Activated T-cell treated with anti-CD3 and anti-CD28 coated beads, Interleukin-2, amount 50 U/mL, for 72 hours (primary cell): ENCODE measurements at regions not wholly inside any gene's neighbourhood (a gene's known extent, or its start where the extent isn't known, plus 50 kb on each side); places are given as distances from the start of the nearest gene placed in this dataset.

Experiments
- ATAC-seq, 2 donors: fragments of 150-1000 bp; cut with Tn5 transposase; replicated peaks in 1 of 2; 2 replicates each; pipeline ENCODE4 v1.10.0; 2021; ENCODE audit warnings: moderate library complexity in 2 of 2, mild to moderate bottlenecking in 1 of 2
- DNase-seq, 2 donors: peaks; one replicate each; pipeline ENCODE4 v3.0.0; 2021 to 2022; ENCODE audit warnings: mixed read lengths in 1 of 2
- H3K27ac Mint-ChIP-seq: one replicate; pipeline ENCODE4 v1.8.0; 2022; ENCODE audit warnings: mild to moderate bottlenecking, moderate library complexity, mixed read lengths
- H3K27me3 Mint-ChIP-seq: one replicate; pipeline ENCODE4 v1.8.0; 2022; ENCODE audit warnings: low read depth, mixed read lengths
- H3K36me3 Mint-ChIP-seq, 2 donors: one replicate each; pipeline ENCODE4 v1.8.0; 2022; ENCODE audit warnings: mixed read lengths in 2 of 2, mild to moderate bottlenecking in 1 of 2; ENCODE audit not compliant: insufficient read depth in 2 of 2
- H3K4me1 Mint-ChIP-seq: one replicate; pipeline ENCODE4 v1.8.0; 2022; ENCODE audit warnings: low read depth, mixed read lengths
- H3K4me3 Mint-ChIP-seq, 2 donors: one replicate each; pipeline ENCODE4 v1.8.0; 2022; ENCODE audit warnings: mild to moderate bottlenecking in 2 of 2, mixed read lengths in 2 of 2, moderate library complexity in 2 of 2
- H3K9me3 Mint-ChIP-seq, 2 donors: one replicate each; pipeline ENCODE4 v1.8.0; 2022; ENCODE audit warnings: mixed read lengths in 2 of 2

DNA sequence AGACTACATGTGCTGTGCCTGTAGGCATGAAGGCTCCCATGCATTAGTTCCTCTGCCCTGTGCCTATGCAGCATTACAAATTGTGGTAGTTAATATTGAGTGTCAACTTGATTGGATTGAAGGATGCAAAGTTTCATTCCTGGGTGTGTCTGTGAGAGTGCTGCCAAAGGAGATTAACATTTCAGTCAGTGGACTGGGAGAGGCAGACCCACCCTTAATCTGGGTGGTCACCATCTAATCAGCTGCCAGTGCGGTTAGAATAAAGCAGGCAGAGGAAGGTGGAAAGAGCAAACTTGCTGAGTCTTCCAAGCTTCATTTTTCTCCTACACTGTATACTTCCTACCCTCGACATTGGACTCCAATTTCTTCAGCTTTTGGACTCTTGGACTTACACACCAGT is 460.2 kb upstream of the SMIM31 start:
- Mint-ChIP-seq H3K27me3 (no peaks in the 10 kb centered on the region), H3K9me3 (no peaks in the 10 kb centered on the region), H3K36me3 (no peaks in the 10 kb centered on the region), H3K27ac (no peak overlapping the region), H3K4me3 (no peak overlapping the region), H3K4me1 (no peaks in the 10 kb centered on the region)
- ATAC-seq (no peak), DNase-seq (no peak)

DNA sequence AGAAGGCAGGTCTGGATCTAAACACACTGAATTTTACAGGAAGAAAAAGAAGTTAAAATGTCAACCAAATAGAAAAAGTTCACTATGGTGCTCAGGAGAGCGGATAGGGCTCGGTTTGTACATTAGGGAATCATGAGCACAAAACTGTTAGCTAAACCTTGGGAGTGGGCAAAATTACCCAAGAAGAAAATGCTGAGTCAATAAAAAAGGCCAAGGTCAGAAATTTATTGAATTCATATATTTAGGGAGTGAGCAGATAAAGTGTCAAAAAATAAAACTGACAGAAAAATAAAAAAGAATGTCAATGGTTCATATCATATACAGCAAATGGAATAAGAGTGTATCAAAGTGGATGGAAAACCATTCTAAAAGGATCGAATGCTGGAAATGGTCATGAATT is 452.5 kb upstream of the SMIM31 start:
- DNase-seq (no peak), ATAC-seq (no peak)
- no peaks in the 10 kb centered on the region for H3K36me3 Mint-ChIP-seq
- no peaks in the 10 kb centered on the region for H3K27me3 Mint-ChIP-seq
- H3K9me3 Mint-ChIP-seq = peaks cover 0 to 2% of the 10 kb centered on the region in 2 donors
- H3K4me3 Mint-ChIP-seq = no peak overlapping the region
- no peak overlapping the region for H3K27ac Mint-ChIP-seq
- H3K4me1 Mint-ChIP-seq = no peaks in the 10 kb centered on the region

DNA sequence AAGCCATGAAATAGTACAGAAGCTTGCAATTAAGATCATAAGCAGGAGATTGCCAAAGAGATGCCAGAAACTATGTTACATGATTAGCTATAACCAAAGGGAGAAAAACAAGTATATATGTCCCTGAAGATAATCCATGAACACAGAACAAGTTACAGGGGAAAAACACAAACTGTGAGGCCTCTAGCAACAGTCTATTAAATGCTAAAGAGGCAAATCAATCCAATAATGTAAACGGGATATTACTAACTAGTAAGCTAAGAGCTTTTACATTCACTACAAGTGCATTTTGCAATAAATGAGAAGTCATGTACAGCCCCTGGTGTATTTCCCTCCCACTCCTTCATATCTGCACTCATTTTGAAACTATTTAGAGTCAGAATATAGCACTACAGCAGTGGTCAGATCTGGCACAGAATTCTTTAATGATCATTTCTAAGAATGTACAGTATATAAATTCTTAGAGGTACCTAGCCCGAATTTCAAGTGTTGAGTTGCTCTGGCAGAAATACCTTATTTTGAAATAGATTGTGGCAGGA is 449.8 kb upstream of the SMIM31 start:
- Mint-ChIP-seq H3K27me3 (no peaks in the 10 kb centered on the region), H3K4me3 (no peak overlapping the region), H3K36me3 (no peaks in the 10 kb centered on the region), H3K4me1 (no peaks in the 10 kb centered on the region), H3K27ac (no peak overlapping the region), H3K9me3 (peaks cover 0 to 2% of the 10 kb centered on the region in 2 donors)
- ATAC-seq = no peak
- no peak for DNase-seq

DNA sequence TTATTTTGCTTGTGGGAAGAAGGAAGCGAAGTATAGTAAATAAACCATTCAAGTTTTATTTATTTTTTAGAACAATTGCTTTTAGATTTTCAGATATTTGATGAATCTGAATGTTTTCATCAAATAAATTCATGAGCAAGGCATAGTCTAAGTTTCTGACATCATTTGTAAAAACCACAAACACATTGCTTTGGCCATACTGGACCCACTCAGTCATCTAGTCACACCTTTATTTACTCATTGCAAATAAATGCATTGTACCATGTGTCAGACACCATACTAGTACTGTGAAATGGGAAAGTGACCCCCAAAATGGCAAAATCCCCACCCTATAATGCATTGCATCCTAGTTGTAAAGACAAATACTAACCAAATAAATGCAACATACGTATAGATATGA is 449.1 kb upstream of the SMIM31 start:
- peaks cover 0 to 2% of the 10 kb centered on the region in 2 donors for H3K9me3 Mint-ChIP-seq

DNA sequence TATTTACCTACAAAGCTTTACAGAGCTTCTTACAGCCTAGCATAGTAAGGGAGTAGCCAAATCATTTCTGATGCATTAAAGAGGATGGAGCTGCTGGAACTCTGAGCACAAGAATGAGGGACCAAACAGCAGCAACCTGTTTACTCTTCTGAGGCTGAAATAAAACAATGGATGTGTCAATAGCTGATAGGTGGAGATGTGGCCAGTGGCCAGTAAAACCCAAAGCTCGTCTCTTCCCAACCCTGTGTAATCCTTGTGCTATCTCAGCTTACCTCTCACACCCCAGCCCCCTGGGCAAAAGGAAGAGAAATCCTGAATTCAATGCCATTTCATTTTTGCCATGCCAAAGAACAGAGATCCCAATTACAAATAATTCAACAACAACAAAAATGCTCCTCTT is 446.7 kb upstream of the SMIM31 start:
- no peak for DNase-seq
- Mint-ChIP-seq H3K27me3 (no peaks in the 10 kb centered on the region), H3K36me3 (no peaks in the 10 kb centered on the region), H3K9me3 (no peaks in the 10 kb centered on the region), H3K4me3 (no peak overlapping the region), H3K27ac (no peak overlapping the region), H3K4me1 (no peaks in the 10 kb centered on the region)
- ATAC-seq = no peak

More for the DNA sequence above, 449.1 kb upstream of the SMIM31 start:
- ATAC-seq (no peak), DNase-seq (no peak)
- no peaks in the 10 kb centered on the region for H3K27me3 Mint-ChIP-seq
- no peaks in the 10 kb centered on the region for H3K4me1 Mint-ChIP-seq
- H3K27ac Mint-ChIP-seq = no peak overlapping the region
- H3K4me3 Mint-ChIP-seq = no peak overlapping the region
- no peaks in the 10 kb centered on the region for H3K36me3 Mint-ChIP-seq

- DNase-seq (no peak), ATAC-seq (no peak)
- Mint-ChIP-seq H3K9me3 (no peaks in the 10 kb centered on the region), H3K36me3 (no peaks in the 10 kb centered on the region), H3K4me1 (no peaks in the 10 kb centered on the region), H3K27me3 (no peaks in the 10 kb centered on the region), H3K4me3 (no peak overlapping the region), H3K27ac (no peak overlapping the region)
Observed at GRCh38 chr4:164312671-164313070, 441.3 kb upstream of the SMIM31 start.

DNA sequence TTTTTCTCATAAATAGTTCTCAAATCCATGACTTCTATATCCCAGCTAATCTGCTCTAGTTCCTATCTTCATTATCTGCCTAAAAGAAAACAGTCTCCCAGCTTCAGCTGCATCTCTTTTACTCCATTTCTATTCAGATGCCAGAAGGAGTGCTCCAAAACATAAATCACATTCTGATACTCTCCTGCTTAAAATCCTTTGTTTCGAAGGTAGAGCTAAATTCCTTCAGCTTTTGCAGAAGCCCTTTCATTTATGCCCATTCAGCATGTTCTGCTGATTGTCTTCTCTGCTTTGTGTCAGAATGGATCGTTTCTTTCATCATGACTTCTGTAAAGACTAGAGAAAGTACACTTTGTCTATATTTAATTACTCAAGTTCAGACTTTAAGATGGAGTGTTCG is 440.1 kb upstream of the SMIM31 start:
- DNase-seq (no peak), ATAC-seq (no peak)
- Mint-ChIP-seq H3K27me3 (no peaks in the 10 kb centered on the region), H3K4me3 (no peak overlapping the region), H3K9me3 (no peaks in the 10 kb centered on the region), H3K36me3 (no peaks in the 10 kb centered on the region), H3K27ac (no peak overlapping the region), H3K4me1 (no peaks in the 10 kb centered on the region)

- no peaks in the 10 kb centered on the region for H3K4me1 Mint-ChIP-seq
- no peak for DNase-seq
- no peaks in the 10 kb centered on the region for H3K9me3 Mint-ChIP-seq
- no peaks in the 10 kb centered on the region for H3K36me3 Mint-ChIP-seq
- H3K27ac Mint-ChIP-seq = no peak overlapping the region
- H3K27me3 Mint-ChIP-seq = no peaks in the 10 kb centered on the region
- H3K4me3 Mint-ChIP-seq = no peak overlapping the region
- no peak for ATAC-seq
Observed at GRCh38 chr4:164318350-164318749, 435.6 kb upstream of the SMIM31 start.

DNA sequence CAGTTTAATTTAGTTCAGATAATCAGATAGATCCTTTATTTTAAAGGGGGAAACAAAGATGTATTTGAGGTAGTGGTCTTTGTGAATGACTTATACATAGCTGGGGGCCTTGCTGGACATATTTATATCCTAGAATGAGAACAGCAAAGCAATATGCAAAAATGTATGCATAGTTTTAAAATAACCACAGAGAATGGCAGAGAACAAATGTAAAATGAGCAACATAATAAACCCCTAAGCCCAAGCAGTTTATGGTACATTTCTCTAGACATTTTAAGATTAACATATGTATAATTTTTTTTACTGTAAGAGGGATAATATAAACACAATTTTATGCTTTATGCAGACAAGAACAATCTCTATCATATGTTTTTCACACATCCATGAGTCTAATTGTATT is 434.2 kb upstream of the SMIM31 start:
- Mint-ChIP-seq H3K27ac (no peak overlapping the region), H3K4me3 (no peak overlapping the region)

GRCh38 chr4:164320847-164321246 is 433.1 kb upstream of the SMIM31 start:
- DNase-seq (no peak), ATAC-seq (no peak)
- Mint-ChIP-seq H3K27me3 (no peaks in the 10 kb centered on the region), H3K27ac (no peak overlapping the region), H3K4me3 (no peak overlapping the region), H3K9me3 (no peaks in the 10 kb centered on the region), H3K36me3 (no peaks in the 10 kb centered on the region), H3K4me1 (no peaks in the 10 kb centered on the region)

More for the DNA sequence above, 434.2 kb upstream of the SMIM31 start:
- Mint-ChIP-seq H3K27me3 (no peaks in the 10 kb centered on the region), H3K36me3 (no peaks in the 10 kb centered on the region), H3K4me1 (no peaks in the 10 kb centered on the region), H3K9me3 (no peaks in the 10 kb centered on the region)
- ATAC-seq = no peak
- DNase-seq = no peak

GRCh38 chr4:164326056-164326455 is 427.9 kb upstream of the SMIM31 start:
- Mint-ChIP-seq H3K4me3 (no peak overlapping the region), H3K36me3 (no peaks in the 10 kb centered on the region), H3K27me3 (no peaks in the 10 kb centered on the region), H3K9me3 (no peaks in the 10 kb centered on the region), H3K4me1 (no peaks in the 10 kb centered on the region), H3K27ac (no peak overlapping the region)
- ATAC-seq = no peak
- DNase-seq = no peak

GRCh38 chr4:164337219-164337944 is 416.5 kb upstream of the SMIM31 start:
- Mint-ChIP-seq H3K4me3 (no peak overlapping the region), H3K27ac (no peak overlapping the region), H3K27me3 (no peaks in the 10 kb centered on the region), H3K4me1 (no peaks in the 10 kb centered on the region), H3K36me3 (no peaks in the 10 kb centered on the region), H3K9me3 (peaks cover 2 to 4% of the 10 kb centered on the region in 2 donors)
- no peak for ATAC-seq
- no peak for DNase-seq

DNA sequence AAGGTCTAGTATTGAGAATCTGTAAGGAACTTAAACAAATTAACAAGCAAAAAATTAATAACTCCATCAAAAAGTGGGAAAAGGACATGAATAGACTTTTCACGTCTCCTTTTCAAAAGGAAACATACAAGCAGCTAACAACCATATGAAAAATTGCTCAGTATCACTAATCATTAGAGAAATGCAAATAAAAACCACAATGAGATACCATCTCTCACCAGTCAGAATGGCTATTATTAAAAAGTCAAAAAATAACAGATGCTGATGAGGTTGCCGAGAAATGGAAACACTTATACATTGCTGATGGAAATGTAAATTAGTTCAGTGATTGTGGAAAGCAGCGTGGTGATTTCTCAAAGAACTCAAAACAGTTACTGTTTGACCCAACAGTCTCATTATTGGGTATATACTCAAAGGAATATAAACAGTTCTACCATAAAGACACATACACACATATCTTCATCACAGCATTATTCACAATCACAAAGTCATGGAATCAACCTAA is 410.4 kb upstream of the SMIM31 start:
- Mint-ChIP-seq H3K4me3 (no peak overlapping the region), H3K4me1 (no peaks in the 10 kb centered on the region), H3K27me3 (no peaks in the 10 kb centered on the region), H3K36me3 (no peaks in the 10 kb centered on the region), H3K9me3 (peaks cover 2% of the 10 kb centered on the region in 2 donors), H3K27ac (no peak overlapping the region)
- ATAC-seq (no peak), DNase-seq (no peak)

DNA sequence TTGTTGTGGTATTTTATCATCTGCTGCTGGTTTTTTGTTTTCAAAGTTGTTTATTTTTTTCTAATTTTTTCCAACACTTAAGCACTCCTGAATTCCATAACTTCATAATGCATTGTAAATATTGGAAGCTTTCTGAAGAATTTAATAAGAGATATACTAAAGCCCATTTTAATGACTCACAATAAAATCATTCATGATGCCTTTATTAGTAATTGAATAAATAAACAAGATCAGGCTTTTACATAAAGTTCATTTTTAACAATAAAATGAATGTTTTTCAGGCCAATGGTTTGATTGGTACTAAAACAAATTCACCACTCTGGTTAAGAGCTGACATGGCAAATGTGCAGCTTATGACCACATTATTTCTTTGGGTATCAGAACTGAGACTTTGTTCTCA is 408.2 kb upstream of the SMIM31 start:
- H3K4me3 Mint-ChIP-seq = no peak overlapping the region
- no peak overlapping the region for H3K27ac Mint-ChIP-seq
- no peaks in the 10 kb centered on the region for H3K27me3 Mint-ChIP-seq
- ATAC-seq (no peak), DNase-seq (no peak)
- H3K36me3 Mint-ChIP-seq = no peaks in the 10 kb centered on the region
- H3K4me1 Mint-ChIP-seq = no peaks in the 10 kb centered on the region
- peaks cover 2 to 5% of the 10 kb centered on the region in 2 donors for H3K9me3 Mint-ChIP-seq
